Endothelial cell (in vitro differentiated cells): ENCODE measurements at regions not wholly inside any gene's neighbourhood (a gene's known extent, or its start where the extent isn't known, plus 50 kb on each side); places are given as distances from the start of the nearest gene placed in this dataset.

Experiments used
- DNase-seq: peaks from one replicate; pipeline ENCODE4 v3.0.0; 2021; ENCODE audit warnings: low spot score
- H3K27ac Mint-ChIP-seq: one replicate; pipeline ENCODE4 v1.8.0; 2021; ENCODE audit warnings: mixed read lengths, inconsistent platforms; ENCODE audit not compliant: unreplicated experiment
- H3K27me3 Mint-ChIP-seq: one replicate; pipeline ENCODE4 v1.8.0; 2021; ENCODE audit warnings: mild to moderate bottlenecking, moderate library complexity, mixed read lengths, inconsistent platforms; ENCODE audit not compliant: unreplicated experiment
- H3K36me3 Mint-ChIP-seq: one replicate; pipeline ENCODE4 v1.8.0; 2021; ENCODE audit warnings: mild to moderate bottlenecking, low read depth, mixed read lengths, inconsistent platforms; ENCODE audit not compliant: unreplicated experiment
- H3K4me1 Mint-ChIP-seq: one replicate; pipeline ENCODE4 v1.8.0; 2021; ENCODE audit warnings: mild to moderate bottlenecking, mixed read lengths, inconsistent platforms; ENCODE audit not compliant: unreplicated experiment
- H3K4me3 Mint-ChIP-seq: one replicate; pipeline ENCODE4 v1.8.0; 2021; ENCODE audit warnings: mild to moderate bottlenecking, mixed read lengths, inconsistent platforms; ENCODE audit not compliant: unreplicated experiment
- H3K9me3 Mint-ChIP-seq: one replicate; pipeline ENCODE4 v1.8.0; 2021; ENCODE audit warnings: mixed read lengths, inconsistent platforms; ENCODE audit not compliant: unreplicated experiment
- CTCF ChIP-seq: fragments of 200-600 bp; sonication (generic); IDR thresholded peaks from one replicate; pipeline ENCODE4 v1.5.0; 2021; ENCODE audit warnings: antibody characterized with exemption; ENCODE audit not compliant: unreplicated experiment

GRCh38 chr16:52099382-52099781, 447.6 kb downstream of the TOX3 start:
- Mint-ChIP-seq H3K4me3 (no peak overlapping the region), H3K36me3 (no peaks in the 10 kb centered on the region), H3K27ac (no peak overlapping the region), H3K9me3 (no peaks in the 10 kb centered on the region), H3K27me3 (no peaks in the 10 kb centered on the region), H3K4me1 (peaks cover 4% of the 10 kb centered on the region)
- no peak for TF ChIP-seq CTCF
- no peak for DNase-seq

GRCh38 chr16:52095471-52095870, 451.5 kb downstream of the TOX3 start:
- Mint-ChIP-seq H3K4me1 (no peaks in the 10 kb centered on the region), H3K36me3 (no peaks in the 10 kb centered on the region)
- no peak for TF ChIP-seq CTCF

GRCh38 chr16:52092126-52092525, 454.8 kb downstream of the TOX3 start:
- Mint-ChIP-seq H3K4me1 (peaks cover 21% of the 10 kb centered on the region), H3K27ac (no peak overlapping the region), H3K9me3 (no peaks in the 10 kb centered on the region), H3K27me3 (peaks cover 4% of the 10 kb centered on the region), H3K36me3 (no peaks in the 10 kb centered on the region), H3K4me3 (no peak overlapping the region)
- DNase-seq = no peak
- no peak for TF ChIP-seq CTCF

More at GRCh38 chr16:52095471-52095870, 451.5 kb downstream of the TOX3 start:
- Mint-ChIP-seq H3K4me3 (no peak overlapping the region), H3K9me3 (no peaks in the 10 kb centered on the region), H3K27ac (no peak overlapping the region), H3K27me3 (no peaks in the 10 kb centered on the region)
- DNase-seq = no peak

GRCh38 chr16:52090080-52090479, 456.9 kb downstream of the TOX3 start:
- no peak for TF ChIP-seq CTCF

GRCh38 chr16:52089476-52089875, 457.5 kb downstream of the TOX3 start:
- peaks cover 28% of the 10 kb centered on the region for H3K4me1 Mint-ChIP-seq
- no peak for TF ChIP-seq CTCF
- DNase-seq = no peak
- H3K9me3 Mint-ChIP-seq = no peaks in the 10 kb centered on the region
- peaks cover 4% of the 10 kb centered on the region for H3K27me3 Mint-ChIP-seq
- H3K4me3 Mint-ChIP-seq = no peak overlapping the region
- no peaks in the 10 kb centered on the region for H3K36me3 Mint-ChIP-seq
- H3K27ac Mint-ChIP-seq = no peak overlapping the region

More at GRCh38 chr16:52090080-52090479, 456.9 kb downstream of the TOX3 start:
- no peaks in the 10 kb centered on the region for H3K36me3 Mint-ChIP-seq
- no peak overlapping the region for H3K27ac Mint-ChIP-seq
- H3K9me3 Mint-ChIP-seq = no peaks in the 10 kb centered on the region
- peaks cover 28% of the 10 kb centered on the region for H3K4me1 Mint-ChIP-seq
- DNase-seq = no peak
- H3K4me3 Mint-ChIP-seq = no peak overlapping the region
- peaks cover 4% of the 10 kb centered on the region for H3K27me3 Mint-ChIP-seq
